Kidney capillary endothelial cell (primary cell): ENCODE measurements at regions not wholly inside any gene's neighbourhood (a gene's known extent, or its start where the extent isn't known, plus 50 kb on each side); places are given as distances from the start of the nearest gene placed in this dataset.
A peak's percentile ranks its signal among the peaks of the same experiment; 100 is the strongest.

Source experiments
- DNase-seq: peaks from one replicate; pipeline ENCODE4 v3.0.0-alpha.2; 2018; ENCODE audit warnings: low spot score

GRCh38 chr2:144333143-144333555 is 186.8 kb downstream of the ZEB2 start:
- no peak for DNase-seq

- peak; percentile 87 for DNase-seq
Measured at GRCh38 chr2:144332356-144333142, 187.4 kb downstream of the ZEB2 start.

- DNase-seq: peak; percentile 56
Measured at GRCh38 chr2:144331674-144332355, 188.1 kb downstream of the ZEB2 start.

GRCh38 chr2:144330951-144331673 is 188.8 kb downstream of the ZEB2 start:
- DNase-seq: no peak

GRCh38 chr2:144329472-144329871 is 190.4 kb downstream of the ZEB2 start:
- no peak for DNase-seq

GRCh38 chr2:144328938-144329337 is 191.0 kb downstream of the ZEB2 start:
- no peak for DNase-seq

- DNase-seq: no peak
Measured at GRCh38 chr2:144326825-144327224, 193.1 kb downstream of the ZEB2 start.

GRCh38 chr2:144325086-144325485 is 194.8 kb downstream of the ZEB2 start:
- DNase-seq: no peak

GRCh38 chr2:144324446-144325045 is 195.4 kb downstream of the ZEB2 start:
- no peak for DNase-seq

GRCh38 chr2:144323946-144324345 is 196.0 kb downstream of the ZEB2 start:
- no peak for DNase-seq

- DNase-seq: no peak
Measured at GRCh38 chr2:144322379-144322778, 197.5 kb downstream of the ZEB2 start.

- DNase-seq: peak; percentile 78
Measured at GRCh38 chr2:144320491-144320890, 199.4 kb downstream of the ZEB2 start.

GRCh38 chr2:144317071-144317738 is 202.7 kb downstream of the ZEB2 start:
- DNase-seq: no peak

- no peak for DNase-seq
Measured at GRCh38 chr2:144310889-144311608, 208.9 kb downstream of the ZEB2 start.

- DNase-seq: no peak
Measured at GRCh38 chr2:144310484-144310883, 209.4 kb downstream of the ZEB2 start.

- DNase-seq: no peak
Measured at GRCh38 chr2:144307711-144308110, 212.2 kb downstream of the ZEB2 start.

GRCh38 chr2:144304202-144304601 is 215.7 kb downstream of the ZEB2 start:
- DNase-seq: no peak

- no peak for DNase-seq
Measured at GRCh38 chr2:144300632-144301031, 219.3 kb downstream of the ZEB2 start.

GRCh38 chr2:144290276-144290675 is 229.6 kb downstream of the ZEB2 start:
- no peak for DNase-seq

GRCh38 chr2:144288438-144288837 is 231.5 kb downstream of the ZEB2 start:
- DNase-seq: no peak

- DNase-seq: no peak
Measured at GRCh38 chr2:144285324-144285723, 234.6 kb downstream of the ZEB2 start.
